DOHH2 (cell line): ENCODE measurements at regions not wholly inside any gene's neighbourhood (a gene's known extent, or its start where the extent isn't known, plus 50 kb on each side); places are given as distances from the start of the nearest gene placed in this dataset.

Experiments used
- H3F3A ChIP-seq: fragments of 200-600 bp; sonication (generic), shearing (Covaris generic); 2 replicates; pipeline ENCODE4 v1.6.0; 2016; ENCODE audit warnings: antibody characterized with exemption, mild to moderate bottlenecking; ENCODE audit not compliant: control insufficient read depth, insufficient read depth
- H3K27ac ChIP-seq: fragments of 200-600 bp; sonication (generic); 2 replicates; pipeline ENCODE4 v1.5.1; 2014; ENCODE audit warnings: low read depth, mild to moderate bottlenecking, low read length, moderate library complexity
- H3K27me3 ChIP-seq: fragments of 200-600 bp; sonication (generic); 2 replicates; pipeline ENCODE4 v1.6.1; 2014; ENCODE audit warnings: mild to moderate bottlenecking, low read length, mixed read lengths; ENCODE audit not compliant: control insufficient read depth
- H3K36me3 ChIP-seq: fragments of 200-600 bp; sonication (generic); 2 replicates; pipeline ENCODE4 v1.6.1; 2014; ENCODE audit warnings: mild to moderate bottlenecking, low read length, moderate library complexity, mixed read lengths; ENCODE audit not compliant: control insufficient read depth
- H3K4me1 ChIP-seq: fragments of 200-600 bp; sonication (generic); 2 replicates; pipeline ENCODE4 v1.6.1; 2014; ENCODE audit warnings: mild to moderate bottlenecking, low read length, mixed read lengths; ENCODE audit not compliant: control insufficient read depth
- H3K4me2 ChIP-seq: fragments of 200-600 bp; sonication (generic); 2 replicates; pipeline ENCODE4 v1.6.0; 2014; ENCODE audit warnings: mild to moderate bottlenecking, low read length, moderate library complexity
- H3K4me3 ChIP-seq: fragments of 200-600 bp; sonication (generic); 2 replicates; pipeline ENCODE4 v1.5.1; 2014; ENCODE audit warnings: mild to moderate bottlenecking, low read length, mixed read lengths
- H3K79me2 ChIP-seq: fragments of 200-600 bp; sonication (generic); 2 replicates; pipeline ENCODE4 v1.6.1; 2014; ENCODE audit warnings: mild to moderate bottlenecking, low read length, mixed read lengths; ENCODE audit not compliant: control insufficient read depth
- H3K9me2 ChIP-seq: fragments of 200-600 bp; sonication (generic); replicated peaks from 2 replicates; pipeline ENCODE4 v1.6.1; 2014; ENCODE audit warnings: mild to moderate bottlenecking, low read length, mixed read lengths; ENCODE audit not compliant: control insufficient read depth
- H3K9me3 ChIP-seq: fragments of 200-600 bp; sonication (generic); 2 replicates; pipeline ENCODE4 v1.6.1; 2014; ENCODE audit warnings: antibody characterized with exemption, low read length, mixed read lengths; ENCODE audit not compliant: control insufficient read depth, insufficient read depth
- H4K20me1 ChIP-seq: fragments of 200-600 bp; sonication (generic); 2 replicates; pipeline ENCODE4 v1.6.0; 2014; ENCODE audit warnings: low read depth, mild to moderate bottlenecking, antibody characterized with exemption, low read length, moderate library complexity; ENCODE audit not compliant: control insufficient read depth, insufficient read depth
- EZH2phosphoT487 ChIP-seq: fragments of 200-600 bp; sonication (generic); IDR thresholded peaks from 2 replicates; pipeline ENCODE4 v1.6.1; 2017; ENCODE audit warnings: borderline replicate concordance, mild to moderate bottlenecking, antibody characterized with exemption, low read length, moderate library complexity, mixed read lengths
- TF ChIP-seq, protein P1 (sequence below): fragments of 200-600 bp; sonication (generic); IDR thresholded peaks from one replicate; pipeline ENCODE4 v1.5.1; 2014; ENCODE audit warnings: antibody characterized with exemption, mild to moderate bottlenecking, low read depth, low read length; ENCODE audit not compliant: poor library complexity, severe bottlenecking

DNA sequence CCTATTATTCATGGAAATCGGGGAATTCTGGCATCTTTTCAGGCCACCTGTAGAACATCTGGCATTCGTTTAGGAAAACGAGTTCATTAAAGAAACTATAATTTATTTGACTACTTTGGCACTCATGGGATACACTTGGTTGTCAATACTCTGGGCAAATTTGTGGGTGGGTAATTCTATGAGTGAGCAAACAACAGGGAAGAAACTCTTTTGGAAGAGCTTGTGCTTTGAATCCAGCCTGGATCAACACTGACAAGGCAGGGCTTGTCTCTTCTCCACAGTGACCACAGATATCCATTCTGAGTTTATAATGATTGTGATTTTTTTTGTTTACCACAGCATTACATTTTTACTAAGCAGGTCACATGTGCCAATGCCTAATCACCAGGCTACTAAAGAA lies 394.7 kb downstream of the THBS2 start:
- no peaks in the 10 kb centered on the region for H3K9me3 ChIP-seq

GRCh38 chr6:168856914-168857313 lies 396.7 kb downstream of the THBS2 start:
- H3K79me2 ChIP-seq: no peaks in the 10 kb centered on the region
- H3K4me1 ChIP-seq: no peaks in the 10 kb centered on the region
- no peaks in the 10 kb centered on the region for H3K36me3 ChIP-seq
- no peaks in the 10 kb centered on the region for H3K9me2 ChIP-seq
- no peaks in the 10 kb centered on the region for H3F3A ChIP-seq
- H3K4me3 ChIP-seq: no peak overlapping the region
- TF ChIP-seq, protein P1, sequence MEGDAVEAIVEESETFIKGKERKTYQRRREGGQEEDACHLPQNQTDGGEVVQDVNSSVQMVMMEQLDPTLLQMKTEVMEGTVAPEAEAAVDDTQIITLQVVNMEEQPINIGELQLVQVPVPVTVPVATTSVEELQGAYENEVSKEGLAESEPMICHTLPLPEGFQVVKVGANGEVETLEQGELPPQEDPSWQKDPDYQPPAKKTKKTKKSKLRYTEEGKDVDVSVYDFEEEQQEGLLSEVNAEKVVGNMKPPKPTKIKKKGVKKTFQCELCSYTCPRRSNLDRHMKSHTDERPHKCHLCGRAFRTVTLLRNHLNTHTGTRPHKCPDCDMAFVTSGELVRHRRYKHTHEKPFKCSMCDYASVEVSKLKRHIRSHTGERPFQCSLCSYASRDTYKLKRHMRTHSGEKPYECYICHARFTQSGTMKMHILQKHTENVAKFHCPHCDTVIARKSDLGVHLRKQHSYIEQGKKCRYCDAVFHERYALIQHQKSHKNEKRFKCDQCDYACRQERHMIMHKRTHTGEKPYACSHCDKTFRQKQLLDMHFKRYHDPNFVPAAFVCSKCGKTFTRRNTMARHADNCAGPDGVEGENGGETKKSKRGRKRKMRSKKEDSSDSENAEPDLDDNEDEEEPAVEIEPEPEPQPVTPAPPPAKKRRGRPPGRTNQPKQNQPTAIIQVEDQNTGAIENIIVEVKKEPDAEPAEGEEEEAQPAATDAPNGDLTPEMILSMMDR: no peak
- TF ChIP-seq EZH2phosphoT487: no peak
- H3K27ac ChIP-seq: no peak overlapping the region
- no peaks in the 10 kb centered on the region for H3K9me3 ChIP-seq
- no peaks in the 10 kb centered on the region for H3K27me3 ChIP-seq
- no peak overlapping the region for H3K4me2 ChIP-seq
- H4K20me1 ChIP-seq: no peaks in the 10 kb centered on the region

More for the DNA sequence above, 394.7 kb downstream of the THBS2 start:
- H3K4me2 ChIP-seq: no peak overlapping the region
- H3K4me3 ChIP-seq: no peak overlapping the region
- no peaks in the 10 kb centered on the region for H3K4me1 ChIP-seq
- H3K9me2 ChIP-seq: no peaks in the 10 kb centered on the region
- no peaks in the 10 kb centered on the region for H3K36me3 ChIP-seq
- H3K79me2 ChIP-seq: no peaks in the 10 kb centered on the region
- H3F3A ChIP-seq: no peaks in the 10 kb centered on the region
- no peak for TF ChIP-seq EZH2phosphoT487
- TF ChIP-seq, protein P1: no peak
- no peak overlapping the region for H3K27ac ChIP-seq
- no peaks in the 10 kb centered on the region for H4K20me1 ChIP-seq
- no peaks in the 10 kb centered on the region for H3K27me3 ChIP-seq

DNA sequence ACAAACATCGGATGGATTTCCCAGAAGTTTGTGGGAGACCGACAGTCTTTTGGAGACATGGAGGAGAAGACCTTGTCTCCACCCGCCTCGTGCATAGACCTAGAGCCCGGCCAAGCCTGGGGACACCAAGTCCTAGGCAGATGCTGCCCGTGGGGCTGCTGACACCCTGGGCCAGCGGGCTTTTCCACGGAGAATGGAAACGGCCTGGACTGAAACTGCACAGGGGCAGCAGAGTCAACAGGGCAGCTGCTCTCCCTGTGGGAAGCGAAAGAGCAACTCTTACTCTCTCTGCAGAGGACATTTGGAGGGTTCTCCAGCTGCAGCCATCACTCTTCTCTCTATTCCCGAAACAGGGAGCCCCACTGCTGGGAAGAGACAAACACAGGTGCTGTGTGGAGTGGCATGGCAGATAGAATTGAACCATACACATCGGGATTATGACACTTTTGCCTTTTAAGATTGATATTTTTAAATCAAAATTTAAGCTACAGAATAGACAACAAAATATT lies 401.2 kb downstream of the THBS2 start:
- Histone ChIP-seq H3K9me2 (no peaks in the 10 kb centered on the region), H3K36me3 (no peaks in the 10 kb centered on the region), H3K4me2 (no peak overlapping the region), H3K9me3 (peaks cover 8% of the 10 kb centered on the region; the same call in 1 of the 2 replicates), H3K27ac (no peak overlapping the region), H3K4me3 (no peak overlapping the region), H4K20me1 (no peaks in the 10 kb centered on the region), H3K4me1 (no peaks in the 10 kb centered on the region), H3K27me3 (no peaks in the 10 kb centered on the region), H3F3A (no peaks in the 10 kb centered on the region), H3K79me2 (no peaks in the 10 kb centered on the region)
- TF ChIP-seq, protein P1: no peak
- no peak for TF ChIP-seq EZH2phosphoT487
